ENCODE measurements at regions not wholly inside any gene's neighbourhood (a gene's known extent, or its start where the extent isn't known, plus 50 kb on each side); places are given as distances from the start of the nearest gene placed in this dataset.
"Not testable (repeated sequence)": the region's sequence is repeated elsewhere in the genome, so short reads cannot be mapped to it uniquely, and the experiment has no call there.

- TF ChIP-seq, protein P1, sequence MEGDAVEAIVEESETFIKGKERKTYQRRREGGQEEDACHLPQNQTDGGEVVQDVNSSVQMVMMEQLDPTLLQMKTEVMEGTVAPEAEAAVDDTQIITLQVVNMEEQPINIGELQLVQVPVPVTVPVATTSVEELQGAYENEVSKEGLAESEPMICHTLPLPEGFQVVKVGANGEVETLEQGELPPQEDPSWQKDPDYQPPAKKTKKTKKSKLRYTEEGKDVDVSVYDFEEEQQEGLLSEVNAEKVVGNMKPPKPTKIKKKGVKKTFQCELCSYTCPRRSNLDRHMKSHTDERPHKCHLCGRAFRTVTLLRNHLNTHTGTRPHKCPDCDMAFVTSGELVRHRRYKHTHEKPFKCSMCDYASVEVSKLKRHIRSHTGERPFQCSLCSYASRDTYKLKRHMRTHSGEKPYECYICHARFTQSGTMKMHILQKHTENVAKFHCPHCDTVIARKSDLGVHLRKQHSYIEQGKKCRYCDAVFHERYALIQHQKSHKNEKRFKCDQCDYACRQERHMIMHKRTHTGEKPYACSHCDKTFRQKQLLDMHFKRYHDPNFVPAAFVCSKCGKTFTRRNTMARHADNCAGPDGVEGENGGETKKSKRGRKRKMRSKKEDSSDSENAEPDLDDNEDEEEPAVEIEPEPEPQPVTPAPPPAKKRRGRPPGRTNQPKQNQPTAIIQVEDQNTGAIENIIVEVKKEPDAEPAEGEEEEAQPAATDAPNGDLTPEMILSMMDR (IDR thresholded peaks at IDR 0.05; ENCODE audit: insufficient read depth, low read length) = no peak
- DNase-seq (ENCODE audit: low read depth) = no peak
- no peak overlapping the region for H3K4me3 ChIP-seq (ENCODE audit: low read depth, low read length)
These were observed 725.8 kb downstream of the BCL11A start for GRCh38 chr2:59827677-59828076.

DNA sequence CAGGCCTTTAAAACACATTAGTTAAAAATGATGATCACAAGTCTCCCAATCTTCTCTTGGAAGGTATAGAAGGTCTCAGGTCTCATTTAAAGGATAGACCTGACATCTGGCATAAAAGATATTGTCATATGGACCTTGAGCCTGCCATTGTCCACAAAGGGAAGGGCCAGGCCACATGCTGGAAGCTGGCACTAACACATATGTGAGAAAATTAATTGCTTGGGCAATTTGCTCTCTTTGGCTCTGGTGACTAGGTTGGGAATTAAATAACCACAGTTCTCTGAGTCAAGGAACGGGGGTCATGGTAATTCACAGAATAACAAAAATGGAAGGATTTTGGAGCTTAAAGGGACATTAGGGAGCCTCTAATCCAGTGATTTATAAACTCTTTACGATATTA, 727.3 kb downstream of the BCL11A start:
- DNase-seq (ENCODE audit: low read depth) = no peak
- H3K4me3 ChIP-seq (ENCODE audit: low read depth, low read length) = no peak overlapping the region
- TF ChIP-seq, protein P1 (IDR thresholded peaks at IDR 0.05; ENCODE audit: insufficient read depth, low read length) = no peak

- DNase-seq (ENCODE audit: low read depth) = no peak
- H3K4me3 ChIP-seq (ENCODE audit: low read depth, low read length) = no peak overlapping the region
- TF ChIP-seq, protein P1 (IDR thresholded peaks at IDR 0.05; ENCODE audit: insufficient read depth, low read length) = no peak
These were observed 729.1 kb downstream of the BCL11A start for GRCh38 chr2:59824314-59824713.

DNA sequence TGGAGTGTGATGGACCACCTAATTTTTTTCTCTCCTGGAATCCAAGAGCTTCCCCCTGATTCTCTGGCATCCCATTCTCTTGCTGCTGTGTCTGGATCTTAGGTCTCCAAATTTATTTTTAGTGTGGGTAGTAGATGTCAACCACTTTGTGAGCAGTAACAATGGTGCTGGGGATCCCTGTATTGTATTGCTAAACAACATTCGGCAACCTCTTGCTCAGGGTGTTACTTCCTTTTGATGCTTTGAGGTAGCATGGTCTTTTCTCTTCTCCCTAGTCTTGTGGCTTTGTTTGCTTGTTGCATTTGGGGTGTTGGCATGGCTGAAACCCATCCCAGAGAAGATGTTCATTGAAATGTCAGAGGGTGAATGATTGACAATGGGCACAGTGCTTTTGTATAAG, 737.4 kb downstream of the BCL11A start:
- no peak overlapping the region for H3K4me3 ChIP-seq (ENCODE audit: low read depth, low read length)
- no peak for DNase-seq (ENCODE audit: low read depth)

DNA sequence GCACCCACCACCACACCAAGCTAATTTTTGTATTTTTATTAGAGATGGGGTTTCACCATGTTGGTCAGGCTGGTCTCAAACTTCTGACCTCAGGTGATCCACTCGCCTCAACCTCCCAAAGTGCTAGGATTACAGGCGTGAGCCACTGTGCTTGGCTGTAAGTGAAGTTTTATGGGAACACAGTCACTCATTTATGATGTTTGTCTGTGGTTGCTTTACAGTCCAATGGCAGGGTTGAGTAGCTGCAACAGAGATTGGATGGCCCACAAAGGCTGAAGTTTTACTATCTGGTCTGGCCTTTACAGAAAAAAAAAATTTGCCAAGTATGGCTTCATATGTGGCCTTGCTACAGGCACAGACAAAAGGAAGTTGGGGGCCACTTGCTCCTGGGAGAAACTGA, 743.2 kb downstream of the BCL11A start:
- not testable (repeated sequence) for H3K4me3 ChIP-seq (ENCODE audit: low read depth, low read length); DNase-seq (ENCODE audit: low read depth)

More for the DNA sequence above, 737.4 kb downstream of the BCL11A start:
- TF ChIP-seq, protein P1 (IDR thresholded peaks at IDR 0.05; ENCODE audit: insufficient read depth, low read length) = no peak

GRCh38 chr2:59806486-59806885, 747.0 kb downstream of the BCL11A start:
- no peak for DNase-seq (ENCODE audit: low read depth)
- no peak overlapping the region for H3K4me3 ChIP-seq (ENCODE audit: low read depth, low read length)
- TF ChIP-seq, protein P1 (IDR thresholded peaks at IDR 0.05; ENCODE audit: insufficient read depth, low read length) = no peak

- TF ChIP-seq, protein P1 (IDR thresholded peaks at IDR 0.05; ENCODE audit: insufficient read depth, low read length) = no peak
- DNase-seq (ENCODE audit: low read depth) = no peak
- no peak overlapping the region for H3K4me3 ChIP-seq (ENCODE audit: low read depth, low read length)
These were observed 748.7 kb downstream of the BCL11A start for GRCh38 chr2:59804732-59805131.

Measured in fibroblast of the aortic adventitia (primary cell).